ENCODE measurements at regions not wholly inside any gene's neighbourhood (a gene's known extent, or its start where the extent isn't known, plus 50 kb on each side); places are given as distances from the start of the nearest gene placed in this dataset.
"Not testable (repeated sequence)": the region's sequence is repeated elsewhere in the genome, so short reads cannot be mapped to it uniquely, and the experiment has no call there.

DNA sequence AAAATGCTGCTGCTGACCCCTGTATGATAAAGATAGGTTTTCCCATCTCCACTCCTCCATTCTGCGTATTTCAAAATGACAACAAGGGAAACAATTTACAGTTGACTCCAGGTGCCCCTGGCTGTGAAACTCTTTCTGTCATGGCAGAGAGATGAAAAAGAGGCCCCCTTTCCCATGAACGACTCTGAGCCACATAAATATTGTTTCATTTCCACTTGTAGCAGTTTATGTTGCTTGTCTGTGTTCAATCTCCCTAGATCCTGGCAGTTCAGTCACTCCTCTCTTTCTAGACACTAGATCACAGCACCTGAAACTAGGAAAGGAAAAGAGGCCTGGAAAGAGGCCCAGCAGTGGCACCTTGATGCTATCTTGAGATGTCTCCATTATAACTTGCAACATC lies 121.0 kb upstream of the ZNF521 start:
- H3K36me3 ChIP-seq, result no peaks in the 10 kb centered on the region
- TF ChIP-seq, protein P1, sequence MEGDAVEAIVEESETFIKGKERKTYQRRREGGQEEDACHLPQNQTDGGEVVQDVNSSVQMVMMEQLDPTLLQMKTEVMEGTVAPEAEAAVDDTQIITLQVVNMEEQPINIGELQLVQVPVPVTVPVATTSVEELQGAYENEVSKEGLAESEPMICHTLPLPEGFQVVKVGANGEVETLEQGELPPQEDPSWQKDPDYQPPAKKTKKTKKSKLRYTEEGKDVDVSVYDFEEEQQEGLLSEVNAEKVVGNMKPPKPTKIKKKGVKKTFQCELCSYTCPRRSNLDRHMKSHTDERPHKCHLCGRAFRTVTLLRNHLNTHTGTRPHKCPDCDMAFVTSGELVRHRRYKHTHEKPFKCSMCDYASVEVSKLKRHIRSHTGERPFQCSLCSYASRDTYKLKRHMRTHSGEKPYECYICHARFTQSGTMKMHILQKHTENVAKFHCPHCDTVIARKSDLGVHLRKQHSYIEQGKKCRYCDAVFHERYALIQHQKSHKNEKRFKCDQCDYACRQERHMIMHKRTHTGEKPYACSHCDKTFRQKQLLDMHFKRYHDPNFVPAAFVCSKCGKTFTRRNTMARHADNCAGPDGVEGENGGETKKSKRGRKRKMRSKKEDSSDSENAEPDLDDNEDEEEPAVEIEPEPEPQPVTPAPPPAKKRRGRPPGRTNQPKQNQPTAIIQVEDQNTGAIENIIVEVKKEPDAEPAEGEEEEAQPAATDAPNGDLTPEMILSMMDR (IDR thresholded peaks at IDR 0.05; ENCODE audit: low read depth, low read length), result no peak
- no peak for DNase-seq
- H3K9me3 ChIP-seq (ENCODE audit: severe bottlenecking), result no peaks in the 10 kb centered on the region
- H3K27ac ChIP-seq, result no peak overlapping the region
- no peak overlapping the region for H3K4me3 ChIP-seq (ENCODE audit: low read depth, low read length)
- H3K27me3 ChIP-seq (ENCODE audit: insufficient read depth, low read depth, severe bottlenecking), result peaks cover 4% of the 10 kb centered on the region

DNA sequence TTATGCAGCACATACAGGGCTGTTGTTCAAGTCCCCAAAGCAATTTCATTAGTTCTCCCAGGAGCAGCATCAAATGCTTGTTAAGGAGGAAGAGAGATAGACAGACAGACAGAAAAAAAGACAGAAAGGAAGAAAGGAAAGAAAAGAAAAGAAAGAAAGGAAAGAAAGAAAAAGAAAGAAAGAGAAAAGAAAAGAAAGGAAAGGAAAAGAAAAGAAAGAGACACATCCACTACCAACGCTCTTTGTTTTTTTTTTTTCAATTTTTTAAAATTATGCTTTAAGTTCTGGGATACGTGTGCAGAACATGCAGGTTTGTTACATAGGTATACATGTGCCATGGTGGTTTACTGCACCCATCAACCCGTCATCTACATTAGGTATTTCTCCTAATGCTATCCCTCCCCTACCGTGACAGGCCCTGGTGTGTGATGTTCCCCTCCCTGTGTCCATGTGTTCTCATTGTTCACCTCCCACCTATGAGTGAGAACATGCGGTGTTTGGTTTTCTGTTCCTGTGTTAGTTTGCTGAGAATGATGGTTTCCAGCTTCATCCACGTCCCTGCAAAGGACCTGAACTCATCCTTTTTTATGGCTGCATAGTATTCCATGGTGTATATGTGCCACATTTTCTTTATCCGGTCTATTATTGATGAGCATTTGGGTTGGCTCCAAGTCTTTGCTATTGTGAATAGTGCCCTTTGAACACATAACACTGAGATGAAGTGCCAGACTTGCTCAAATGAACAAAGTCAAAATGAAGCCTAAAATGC lies 119.0 kb upstream of the ZNF521 start:
- H3K9me3 ChIP-seq (ENCODE audit: severe bottlenecking); H3K36me3 ChIP-seq; H3K4me3 ChIP-seq (ENCODE audit: low read depth, low read length); DNase-seq; H3K27me3 ChIP-seq (ENCODE audit: insufficient read depth, low read depth, severe bottlenecking); H3K27ac ChIP-seq: not testable (repeated sequence)

DNA sequence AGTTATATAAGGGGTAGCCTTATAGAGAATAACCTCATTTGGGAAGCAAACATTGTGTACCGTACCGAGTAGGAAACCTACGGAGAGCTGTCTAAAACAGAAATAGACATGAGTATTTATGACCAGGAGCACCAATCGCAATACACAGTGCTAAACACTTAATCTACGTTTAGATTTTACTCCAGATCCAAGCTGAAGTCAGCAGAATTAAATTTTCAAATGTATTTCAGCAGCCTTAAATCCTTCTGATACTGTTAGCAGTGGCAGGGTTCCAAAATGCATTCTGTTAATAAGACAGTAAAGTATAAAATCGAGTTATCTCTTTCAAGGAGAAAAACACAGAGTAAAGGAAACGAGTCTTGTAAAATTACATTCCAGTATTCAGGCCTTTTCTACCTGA lies 118.1 kb upstream of the ZNF521 start:
- H3K27ac ChIP-seq, result no peak overlapping the region
- TF ChIP-seq, protein P1 (IDR thresholded peaks at IDR 0.05; ENCODE audit: low read depth, low read length), result no peak
- peaks cover 7% of the 10 kb centered on the region for H3K27me3 ChIP-seq (ENCODE audit: insufficient read depth, low read depth, severe bottlenecking)
- H3K9me3 ChIP-seq (ENCODE audit: severe bottlenecking), result no peaks in the 10 kb centered on the region
- no peak overlapping the region for H3K4me3 ChIP-seq (ENCODE audit: low read depth, low read length)
- DNase-seq, result no peak
- H3K36me3 ChIP-seq, result no peaks in the 10 kb centered on the region

DNA sequence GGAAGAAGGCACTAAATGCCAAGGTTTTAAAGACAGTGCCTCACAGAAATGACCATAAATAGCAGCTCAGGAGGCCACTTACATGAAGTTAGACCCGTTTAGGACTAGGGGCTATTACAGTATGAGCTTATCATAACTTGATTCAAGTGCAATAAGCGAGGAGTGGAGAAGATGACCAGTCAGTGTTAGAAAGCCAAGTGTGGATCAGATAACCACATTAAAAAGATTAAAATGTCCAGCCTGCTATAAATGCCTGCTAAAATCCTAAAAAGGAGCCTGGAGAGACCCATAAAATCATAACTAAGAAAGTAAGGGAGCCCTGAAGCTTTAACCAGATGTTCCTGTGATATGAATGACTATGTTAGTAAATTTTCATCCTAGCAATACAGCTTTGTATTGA lies 117.5 kb upstream of the ZNF521 start:
- no peaks in the 10 kb centered on the region for H3K9me3 ChIP-seq (ENCODE audit: severe bottlenecking)
- no peak overlapping the region for H3K27ac ChIP-seq
- TF ChIP-seq, protein P1 (IDR thresholded peaks at IDR 0.05; ENCODE audit: low read depth, low read length), result no peak
- DNase-seq, result no peak
- H3K27me3 ChIP-seq (ENCODE audit: insufficient read depth, low read depth, severe bottlenecking), result peaks cover 10% of the 10 kb centered on the region
- no peak overlapping the region for H3K4me3 ChIP-seq (ENCODE audit: low read depth, low read length)
- H3K36me3 ChIP-seq, result no peaks in the 10 kb centered on the region

DNA sequence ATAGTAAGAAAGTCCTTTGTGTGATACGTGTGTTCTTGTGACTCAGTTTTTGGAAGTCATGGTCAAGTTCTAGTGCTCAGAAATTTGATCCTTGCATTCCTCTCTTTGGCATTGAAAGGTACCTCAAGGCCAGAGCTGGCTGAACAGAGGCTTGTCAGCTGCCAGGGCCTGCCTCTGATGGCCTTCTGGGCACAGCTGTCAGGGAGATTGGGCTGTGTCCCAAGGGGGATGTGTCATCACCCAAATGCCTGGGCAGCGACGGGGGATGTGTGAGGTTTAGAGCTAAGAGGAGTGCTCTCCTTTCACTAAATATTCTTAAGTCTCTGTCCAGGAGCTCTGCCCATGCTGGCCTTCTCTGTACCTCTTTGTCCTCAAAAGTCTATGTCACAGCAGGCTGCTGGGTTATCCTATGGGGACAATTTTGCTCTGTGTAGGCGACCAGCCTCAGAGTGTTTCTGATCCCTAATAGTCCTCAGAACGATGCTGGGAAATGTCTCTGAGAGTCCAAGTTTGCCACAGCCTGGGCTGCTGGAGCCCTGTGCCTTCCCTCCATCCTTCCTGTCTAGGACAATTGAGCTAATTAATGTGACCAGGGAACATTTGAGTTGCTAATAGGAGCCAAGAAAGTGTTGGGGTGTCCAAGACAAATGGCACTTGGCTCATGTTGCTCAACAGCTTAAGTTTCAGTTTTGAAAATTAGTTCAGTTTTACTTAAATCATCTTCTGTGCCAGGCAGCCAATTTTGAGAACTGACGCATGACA lies 115.4 kb upstream of the ZNF521 start:
- TF ChIP-seq, protein P1 (IDR thresholded peaks at IDR 0.05; ENCODE audit: low read depth, low read length), result no peak
- no peak for DNase-seq
- H3K4me3 ChIP-seq (ENCODE audit: low read depth, low read length), result no peak overlapping the region
- no peaks in the 10 kb centered on the region for H3K36me3 ChIP-seq
- H3K27me3 ChIP-seq (ENCODE audit: insufficient read depth, low read depth, severe bottlenecking), result peaks cover 20% of the 10 kb centered on the region
- H3K9me3 ChIP-seq (ENCODE audit: severe bottlenecking), result no peaks in the 10 kb centered on the region
- no peak overlapping the region for H3K27ac ChIP-seq

DNA sequence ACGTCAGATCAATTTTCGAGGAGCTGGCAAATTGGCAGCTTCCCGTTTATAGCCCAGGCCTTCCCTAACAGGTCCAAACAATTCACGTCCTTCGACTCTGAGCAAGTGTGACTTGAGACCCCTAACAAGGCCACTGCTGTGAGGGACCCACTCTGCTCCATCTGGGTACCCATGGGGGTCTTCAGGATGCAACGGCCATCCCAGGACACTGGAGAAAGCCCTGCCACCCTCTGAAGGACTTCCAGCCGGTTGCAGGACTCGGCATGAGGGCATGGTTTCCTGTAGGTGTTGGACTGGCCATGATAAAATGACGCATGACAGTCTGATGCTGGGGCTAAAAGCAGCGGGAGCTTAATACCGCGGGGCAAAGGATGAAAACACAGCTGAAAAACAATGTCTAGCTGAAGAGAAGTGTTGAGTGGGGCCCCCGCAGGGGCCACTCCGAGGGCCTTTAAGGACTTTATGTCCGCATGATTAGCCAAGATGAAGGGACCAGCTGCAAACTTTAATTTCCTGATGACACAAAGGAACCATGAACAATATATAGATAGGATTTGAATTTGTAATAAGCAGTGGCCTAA lies 113.3 kb upstream of the ZNF521 start:
- Histone ChIP-seq H3K36me3 (no peaks in the 10 kb centered on the region), H3K4me3 (ENCODE audit: low read depth, low read length) (no peak overlapping the region), H3K27ac (no peak overlapping the region), H3K9me3 (ENCODE audit: severe bottlenecking) (no peaks in the 10 kb centered on the region), H3K27me3 (ENCODE audit: insufficient read depth, low read depth, severe bottlenecking) (peaks cover 23% of the 10 kb centered on the region)
- no peak for DNase-seq
- TF ChIP-seq, protein P1 (IDR thresholded peaks at IDR 0.05; ENCODE audit: low read depth, low read length), result no peak
